Vagina (tissue), 2 donors: ENCODE measurements at regions not wholly inside any gene's neighbourhood (a gene's known extent, or its start where the extent isn't known, plus 50 kb on each side); places are given as distances from the start of the nearest gene placed in this dataset.

Source experiments
- DNase-seq, 2 donors: peaks; one replicate each; pipeline ENCODE4 v3.0.0-alpha.2; 2017; ENCODE audit errors: extremely low spot score in 2 of 2
- H3K27ac ChIP-seq: fragments of 200-600 bp; sonication (generic); one replicate; pipeline ENCODE4 v1.5.1; 2019
- H3K27me3 ChIP-seq: fragments of 200-600 bp; sonication (generic); one replicate; pipeline ENCODE4 v1.5.1; 2019
- H3K36me3 ChIP-seq, 2 donors: fragments of 200-600 bp; sonication (generic); one replicate each; pipeline ENCODE4 v1.5.1; 2017 to 2019
- H3K4me1 ChIP-seq: fragments of 200-600 bp; sonication (generic); one replicate; pipeline ENCODE4 v1.5.1; 2019
- H3K4me3 ChIP-seq, 2 donors: fragments of 200-600 bp; sonication (generic); 1 replicate in 1 of 2; 2 replicates in 1 of 2; pipeline ENCODE4 v1.5.1; 2016 to 2019
- H3K9me3 ChIP-seq: fragments of 200-600 bp; sonication (generic); one replicate; pipeline ENCODE4 v1.5.1; 2019
- POLR2A ChIP-seq, 2 donors: fragments of 450-650 bp; IDR thresholded peaks; one replicate each; pipeline ENCODE4 v1.6.1; 2017; ENCODE audit warnings: antibody characterized with exemption in 2 of 2, mild to moderate bottlenecking in 2 of 2, moderate library complexity in 2 of 2
- POLR2AphosphoS5 ChIP-seq, 2 donors: sonication (generic); formaldehyde crosslinking; IDR thresholded peaks; one replicate each; pipeline ENCODE4 v1.9.0; 2017; ENCODE audit warnings: antibody characterized with exemption in 2 of 2, mild to moderate bottlenecking in 2 of 2, low read depth in 1 of 2; ENCODE audit not compliant: insufficient read depth in 1 of 2
- intact Hi-C: fragments of 100-400 bp; cut with DNase I; formaldehyde crosslinking; loops from one replicate; pipeline ENCODE4 v1.15.1; 2023
- TF ChIP-seq, protein P1 (sequence below), 3 experiments: fragments of 450-650 bp in 2 of 3; fragments of 200-600 bp in 1 of 3; sonication (generic) in 1 of 3; IDR thresholded peaks; one replicate each; pipeline ENCODE4 v1.5.1; 2017 to 2019; ENCODE audit warnings: antibody characterized with exemption in 3 of 3, mild to moderate bottlenecking in 2 of 3, moderate library complexity in 2 of 3

DNA sequence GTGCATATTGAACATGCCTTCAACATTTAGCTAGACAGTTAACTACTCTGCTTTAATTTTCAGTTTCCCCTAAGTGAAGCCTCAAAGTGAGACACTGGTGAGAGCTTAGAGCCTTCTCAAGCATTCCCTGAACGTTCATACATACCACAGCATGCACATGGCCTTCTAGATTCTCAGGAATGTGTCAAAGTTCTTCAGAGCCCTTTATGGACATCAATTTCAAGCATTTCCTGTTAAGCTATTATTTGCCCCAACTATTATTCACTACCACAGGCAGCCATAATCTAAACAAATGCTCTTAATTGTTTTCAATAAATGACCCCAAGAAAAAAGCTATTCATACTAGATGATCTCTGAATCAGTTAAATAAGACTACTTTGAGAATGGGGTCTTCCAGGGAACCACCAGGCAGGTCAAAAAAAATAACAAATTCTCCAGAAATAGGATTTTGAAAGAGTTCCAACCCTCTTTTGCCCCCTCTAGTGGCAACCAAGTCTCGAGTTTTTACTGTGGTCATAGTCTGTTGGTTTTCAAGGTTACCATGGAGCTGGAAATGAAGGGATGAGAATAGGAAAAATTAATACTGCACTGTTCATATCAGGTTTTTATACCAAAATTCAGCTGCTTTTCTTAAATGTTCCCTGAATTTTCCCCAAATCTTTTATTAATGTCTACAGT is 235.4 kb downstream of the RAB28 start:
- TF ChIP-seq POLR2A (IDR thresholded peaks at IDR 0.05) (no peak), POLR2AphosphoS5 (IDR thresholded peaks at IDR 0.05; ENCODE audit: insufficient read depth in 1 of 2, low read depth in 1 of 2) (no peak)
- TF ChIP-seq, protein P1, sequence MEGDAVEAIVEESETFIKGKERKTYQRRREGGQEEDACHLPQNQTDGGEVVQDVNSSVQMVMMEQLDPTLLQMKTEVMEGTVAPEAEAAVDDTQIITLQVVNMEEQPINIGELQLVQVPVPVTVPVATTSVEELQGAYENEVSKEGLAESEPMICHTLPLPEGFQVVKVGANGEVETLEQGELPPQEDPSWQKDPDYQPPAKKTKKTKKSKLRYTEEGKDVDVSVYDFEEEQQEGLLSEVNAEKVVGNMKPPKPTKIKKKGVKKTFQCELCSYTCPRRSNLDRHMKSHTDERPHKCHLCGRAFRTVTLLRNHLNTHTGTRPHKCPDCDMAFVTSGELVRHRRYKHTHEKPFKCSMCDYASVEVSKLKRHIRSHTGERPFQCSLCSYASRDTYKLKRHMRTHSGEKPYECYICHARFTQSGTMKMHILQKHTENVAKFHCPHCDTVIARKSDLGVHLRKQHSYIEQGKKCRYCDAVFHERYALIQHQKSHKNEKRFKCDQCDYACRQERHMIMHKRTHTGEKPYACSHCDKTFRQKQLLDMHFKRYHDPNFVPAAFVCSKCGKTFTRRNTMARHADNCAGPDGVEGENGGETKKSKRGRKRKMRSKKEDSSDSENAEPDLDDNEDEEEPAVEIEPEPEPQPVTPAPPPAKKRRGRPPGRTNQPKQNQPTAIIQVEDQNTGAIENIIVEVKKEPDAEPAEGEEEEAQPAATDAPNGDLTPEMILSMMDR (IDR thresholded peaks at IDR 0.05) = no peak
- Histone ChIP-seq H3K27ac (no peak overlapping the region), H3K4me3 (no peak overlapping the region), H3K27me3 (no peaks in the 10 kb centered on the region), H3K9me3 (peaks cover 3% of the 10 kb centered on the region), H3K4me1 (no peaks in the 10 kb centered on the region), H3K36me3 (no peaks in the 10 kb centered on the region)
- no peak for DNase-seq
- intact Hi-C loops = loop anchor here (5.0 kb wide), 1 partner anchor 1854 kb away; no protein-coding TSS in a partner anchor

DNA sequence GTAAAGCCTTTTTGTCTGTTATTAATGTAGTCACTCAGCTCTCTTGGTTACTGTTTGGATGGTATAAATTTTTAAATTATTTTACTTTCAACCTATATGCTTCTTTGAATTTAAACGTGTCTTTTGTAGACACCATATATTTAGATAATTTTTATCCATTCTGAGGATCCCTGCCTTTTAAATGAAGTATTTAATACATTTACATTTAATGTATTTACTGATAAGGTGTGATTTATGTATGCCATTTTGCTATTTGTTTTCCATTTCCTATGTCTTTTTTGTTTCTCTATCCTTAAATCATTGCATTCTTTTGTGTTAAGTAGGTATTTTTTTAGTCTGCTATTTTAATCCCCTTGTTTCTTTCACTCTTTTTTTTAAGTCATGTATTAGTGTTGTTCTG is 238.0 kb downstream of the RAB28 start:
- H3K27ac ChIP-seq = no peak overlapping the region
- TF ChIP-seq, protein P1 (IDR thresholded peaks at IDR 0.05) = no peak
- TF ChIP-seq POLR2A (IDR thresholded peaks at IDR 0.05) (no peak), POLR2AphosphoS5 (IDR thresholded peaks at IDR 0.05; ENCODE audit: insufficient read depth in 1 of 2, low read depth in 1 of 2) (no peak)
- H3K4me3 ChIP-seq = no peak overlapping the region
- H3K27me3 ChIP-seq = no peaks in the 10 kb centered on the region
- H3K36me3 ChIP-seq = no peaks in the 10 kb centered on the region
- peaks cover 3% of the 10 kb centered on the region for H3K9me3 ChIP-seq
- DNase-seq = no peak
- intact Hi-C loops = loop anchor here (5.0 kb wide), 1 partner anchor 1856 kb away; no protein-coding TSS in a partner anchor
- H3K4me1 ChIP-seq = no peaks in the 10 kb centered on the region

DNA sequence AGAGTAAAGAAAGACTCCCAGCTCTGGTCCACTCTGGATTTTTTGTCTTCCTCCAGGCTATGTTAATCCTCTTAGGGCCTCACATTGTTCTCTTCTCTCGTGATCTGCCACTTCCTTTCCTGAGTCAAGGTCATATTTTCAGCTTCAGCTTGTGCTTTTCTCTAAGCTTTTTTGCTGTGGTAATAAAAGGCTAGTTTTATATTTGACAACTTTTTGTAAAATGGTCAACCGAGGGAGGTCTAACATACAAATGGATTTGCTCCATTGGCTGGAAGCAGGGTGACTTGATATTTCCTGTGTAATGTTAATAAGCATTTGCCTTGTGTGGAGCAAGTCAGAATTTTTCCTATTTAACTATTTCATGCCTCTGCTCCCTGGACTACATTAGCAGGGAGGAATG is 239.7 kb downstream of the RAB28 start:
- DNase-seq = no peak
- Histone ChIP-seq H3K9me3 (peaks cover 3% of the 10 kb centered on the region), H3K4me1 (no peaks in the 10 kb centered on the region), H3K4me3 (no peak overlapping the region), H3K36me3 (no peaks in the 10 kb centered on the region), H3K27ac (no peak overlapping the region), H3K27me3 (no peaks in the 10 kb centered on the region)
- intact Hi-C loops = no loop called here
- TF ChIP-seq POLR2AphosphoS5 (IDR thresholded peaks at IDR 0.05; ENCODE audit: insufficient read depth in 1 of 2, low read depth in 1 of 2) (no peak), POLR2A (IDR thresholded peaks at IDR 0.05) (no peak)
- TF ChIP-seq, protein P1 (IDR thresholded peaks at IDR 0.05) = no peak

DNA sequence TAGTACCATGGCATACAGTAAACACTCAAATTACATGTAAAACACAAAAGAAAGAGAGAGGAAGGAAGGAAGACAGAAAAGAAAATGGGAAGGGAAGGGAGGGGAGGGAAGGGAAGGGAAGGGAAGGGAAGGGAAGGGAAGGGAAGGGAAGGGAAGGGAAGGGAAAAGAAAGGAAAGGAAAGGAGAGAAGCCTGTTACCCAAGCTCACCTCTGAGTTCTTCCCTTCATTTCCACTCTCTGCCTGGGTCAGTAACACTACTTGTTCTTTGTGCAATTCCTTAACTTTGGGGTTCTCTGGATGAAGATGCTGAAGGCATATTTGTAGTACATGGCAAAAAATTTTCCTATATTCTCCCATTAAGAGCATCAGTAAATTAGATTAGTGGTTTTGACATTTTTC is 241.0 kb downstream of the RAB28 start:
- Histone ChIP-seq H3K4me3 (no peak overlapping the region), H3K4me1 (no peaks in the 10 kb centered on the region), H3K9me3 (peaks cover 3% of the 10 kb centered on the region), H3K36me3 (no peaks in the 10 kb centered on the region), H3K27ac (no peak overlapping the region), H3K27me3 (no peaks in the 10 kb centered on the region)
- DNase-seq = no peak
- TF ChIP-seq POLR2A (IDR thresholded peaks at IDR 0.05) (no peak), POLR2AphosphoS5 (IDR thresholded peaks at IDR 0.05; ENCODE audit: insufficient read depth in 1 of 2, low read depth in 1 of 2) (no peak)
- TF ChIP-seq, protein P1 (IDR thresholded peaks at IDR 0.05) = no peak
- intact Hi-C loops = no loop called here

DNA sequence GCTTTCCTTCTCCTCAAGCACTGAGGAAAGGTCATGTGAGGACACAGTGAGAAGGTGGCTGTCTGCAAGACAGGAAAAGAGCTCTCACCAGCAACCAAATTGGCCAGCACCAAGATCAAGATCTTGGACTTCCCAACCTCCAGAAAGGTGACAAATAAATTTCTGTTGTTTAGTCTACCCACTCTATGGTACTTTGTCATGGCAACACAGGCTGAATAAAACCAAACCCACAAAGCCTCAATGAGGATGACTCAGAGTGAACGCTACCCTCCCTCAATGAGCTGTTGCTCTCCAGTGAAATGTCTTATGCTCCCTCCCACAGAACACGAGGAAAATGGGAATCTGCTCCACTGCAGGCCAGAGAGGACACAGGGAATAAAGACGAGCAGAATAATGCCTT is 244.1 kb downstream of the RAB28 start:
- H3K27ac ChIP-seq = no peak overlapping the region
- intact Hi-C loops = no loop called here
- TF ChIP-seq POLR2AphosphoS5 (IDR thresholded peaks at IDR 0.05; ENCODE audit: insufficient read depth in 1 of 2, low read depth in 1 of 2) (no peak), POLR2A (IDR thresholded peaks at IDR 0.05) (no peak)
- TF ChIP-seq, protein P1 (IDR thresholded peaks at IDR 0.05) = no peak
- H3K4me1 ChIP-seq = no peaks in the 10 kb centered on the region
- no peaks in the 10 kb centered on the region for H3K27me3 ChIP-seq
- H3K4me3 ChIP-seq = no peak overlapping the region
- H3K36me3 ChIP-seq = no peaks in the 10 kb centered on the region
- no peak for DNase-seq
- no peaks in the 10 kb centered on the region for H3K9me3 ChIP-seq
